ENCODE measurements at regions not wholly inside any gene's neighbourhood (a gene's known extent, or its start where the extent isn't known, plus 50 kb on each side); places are given as distances from the start of the nearest gene placed in this dataset.

GRCh38 chr15:96243701-96244100, 86.8 kb upstream of the NR2F2 start:
- no peak for DNase-seq (ENCODE audit: extremely low read depth in 1 of 2, low read depth in 1 of 2)

DNA sequence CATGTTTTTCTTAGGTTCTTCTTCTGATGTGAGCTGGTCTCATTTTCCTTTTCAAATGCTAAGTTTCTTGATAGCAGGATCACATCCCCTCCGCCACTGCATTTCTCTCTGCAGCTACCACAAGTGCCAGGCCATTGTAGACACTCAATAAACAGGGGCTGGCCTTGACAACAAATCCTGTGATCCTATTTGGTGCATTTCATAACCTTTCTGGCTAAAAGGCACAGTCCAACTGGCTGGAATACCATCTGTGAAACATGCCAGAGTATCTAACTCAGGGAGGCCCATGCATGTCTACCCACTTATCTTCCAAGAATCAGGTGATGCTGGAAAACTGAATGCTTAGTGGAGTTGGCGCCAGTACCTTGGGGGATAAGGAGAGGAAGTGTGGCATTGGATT, 85.2 kb upstream of the NR2F2 start:
- no peak for DNase-seq (ENCODE audit: extremely low read depth in 1 of 2, low read depth in 1 of 2)

- no peak for DNase-seq (ENCODE audit: extremely low read depth in 1 of 2, low read depth in 1 of 2)
Measured at GRCh38 chr15:96246057-96246456, 84.4 kb upstream of the NR2F2 start.

GRCh38 chr15:96247621-96248305, 82.7 kb upstream of the NR2F2 start:
- no peak for DNase-seq (ENCODE audit: extremely low read depth in 1 of 2, low read depth in 1 of 2)

DNA sequence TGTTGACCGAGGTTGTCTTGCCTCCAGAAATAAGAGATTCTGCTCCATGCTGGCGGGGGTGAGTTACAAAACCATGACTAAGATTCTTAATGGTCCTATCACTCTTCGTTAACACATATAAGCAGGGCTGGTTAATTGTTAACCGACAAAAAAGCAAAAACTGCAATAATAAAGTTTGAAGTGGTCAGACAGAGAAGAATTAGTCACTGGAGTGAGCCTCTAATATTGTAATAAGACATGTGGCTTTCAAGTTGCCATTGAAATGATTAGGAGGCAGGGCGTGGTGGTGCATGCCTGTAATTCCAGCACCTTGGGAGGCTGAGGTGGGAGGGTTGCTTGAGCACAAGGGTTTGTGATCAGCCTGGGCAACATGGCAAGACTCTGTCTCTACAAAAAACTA, 78.4 kb upstream of the NR2F2 start:
- DNase-seq (ENCODE audit: extremely low read depth in 1 of 2, low read depth in 1 of 2) = no peak

- no peak for DNase-seq (ENCODE audit: extremely low read depth in 1 of 2, low read depth in 1 of 2)
Measured at GRCh38 chr15:96253006-96253747, 77.3 kb upstream of the NR2F2 start.

DNA sequence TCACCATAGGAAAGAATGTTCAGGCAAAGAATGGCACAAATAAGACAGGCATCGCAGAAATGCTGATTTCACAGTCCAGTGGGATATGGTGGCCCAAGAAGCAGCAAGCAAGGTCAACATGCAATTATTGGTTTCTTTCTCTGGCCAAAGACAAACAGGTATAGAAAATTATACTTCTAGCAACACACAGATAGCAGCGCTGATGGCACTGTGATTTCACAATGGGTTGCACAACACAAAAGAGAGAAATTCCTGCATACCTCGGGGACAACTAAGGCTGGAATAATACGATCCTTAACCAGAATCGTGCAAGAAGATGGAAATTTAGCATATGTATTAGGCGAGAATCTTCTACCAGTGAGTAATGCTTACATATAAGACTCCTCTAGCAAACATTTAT, 76.3 kb upstream of the NR2F2 start:
- DNase-seq (ENCODE audit: extremely low read depth in 1 of 2, low read depth in 1 of 2) = no peak

GRCh38 chr15:96255599-96255998, 74.9 kb upstream of the NR2F2 start:
- no peak for DNase-seq (ENCODE audit: extremely low read depth in 1 of 2, low read depth in 1 of 2)

DNA sequence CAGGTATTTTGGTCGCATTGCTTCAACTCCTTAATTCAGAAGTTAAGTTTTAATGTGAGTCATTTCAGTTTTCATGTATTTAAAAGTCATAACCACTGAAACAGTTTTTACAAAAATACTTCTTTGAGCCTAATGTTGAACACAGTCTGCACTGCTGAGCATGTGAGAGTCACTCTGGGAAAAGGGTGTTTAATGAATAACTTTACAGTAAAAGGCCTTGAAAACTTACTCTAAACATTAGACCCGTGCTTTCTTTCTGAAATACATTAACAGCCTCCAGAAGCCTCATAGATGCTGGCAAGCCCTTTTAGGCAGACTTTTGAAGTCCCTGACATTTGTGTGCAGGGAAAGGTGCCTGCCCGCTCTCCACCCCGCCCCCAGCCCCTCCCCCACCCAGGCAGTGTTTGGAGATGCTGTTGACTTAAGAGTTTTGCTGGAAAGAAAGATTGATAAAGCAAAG, 68.9 kb upstream of the NR2F2 start:
- DNase-seq (ENCODE audit: extremely low read depth in 1 of 2, low read depth in 1 of 2) = no peak

DNA sequence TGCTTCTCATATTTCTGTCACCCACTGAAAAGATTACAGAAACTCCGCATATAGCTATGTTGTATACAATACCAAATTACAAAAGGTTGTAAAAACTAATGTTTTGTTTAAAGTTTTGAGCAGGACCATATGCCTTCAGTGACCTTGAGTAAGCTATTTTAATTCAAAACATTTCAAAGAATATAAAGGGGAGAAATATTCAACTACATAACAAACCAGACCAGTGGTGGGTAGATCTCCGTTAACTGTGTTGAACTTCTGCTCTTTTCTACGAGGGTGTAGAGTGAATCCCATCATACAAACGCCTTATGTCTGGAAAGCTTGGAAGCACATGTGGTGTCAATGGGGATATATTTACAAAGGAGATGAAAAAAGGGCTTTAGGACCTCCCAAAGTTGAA, 68.4 kb upstream of the NR2F2 start:
- DNase-seq (ENCODE audit: extremely low read depth in 1 of 2, low read depth in 1 of 2) = no peak

DNA sequence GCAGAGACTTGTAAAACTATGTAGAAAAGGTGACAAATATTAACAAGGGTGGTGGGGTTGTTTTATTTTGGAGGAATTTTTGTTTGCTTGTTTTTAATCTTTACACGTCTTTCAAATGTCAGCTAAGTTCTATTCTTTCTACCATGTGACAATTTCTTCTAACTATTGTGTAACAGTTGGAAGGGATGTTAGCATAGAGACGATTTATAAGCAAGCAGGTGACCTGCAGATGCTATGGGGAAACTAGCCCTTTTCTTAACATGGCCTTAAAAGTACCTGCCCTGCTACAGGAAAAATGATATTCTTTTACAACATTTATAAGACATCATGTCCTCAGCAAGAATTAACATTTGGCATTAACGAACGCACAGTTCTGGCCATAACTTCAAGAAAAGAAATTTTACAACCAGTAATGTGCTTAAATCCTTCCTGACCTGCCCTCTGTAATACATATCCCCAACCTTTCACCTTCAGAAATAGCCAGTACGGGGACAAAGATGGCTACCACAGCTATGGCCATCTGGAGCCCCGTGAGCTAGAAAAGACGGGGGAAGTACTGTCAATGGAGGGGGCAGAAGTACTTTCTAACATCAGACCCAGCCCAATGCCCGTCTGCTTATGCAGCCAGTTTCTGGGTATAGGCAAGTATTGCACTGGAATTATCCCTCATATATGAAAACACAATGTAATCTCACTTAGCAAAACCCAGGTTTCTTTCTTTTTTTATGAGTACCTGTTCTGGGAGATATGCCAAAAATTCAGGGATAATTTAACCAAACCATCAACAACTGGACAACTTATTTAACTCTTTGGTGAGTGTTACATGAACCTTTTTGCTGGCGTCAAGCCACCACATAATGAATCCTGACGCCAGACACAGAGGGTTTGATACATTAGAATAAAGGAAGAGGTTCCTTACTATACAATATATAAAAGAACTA, 67.7 kb upstream of the NR2F2 start:
- DNase-seq (ENCODE audit: extremely low read depth in 1 of 2, low read depth in 1 of 2) = no peak

GRCh38 chr15:96264351-96264798, 66.1 kb upstream of the NR2F2 start:
- no peak for DNase-seq (ENCODE audit: extremely low read depth in 1 of 2, low read depth in 1 of 2)

- DNase-seq (ENCODE audit: extremely low read depth in 1 of 2, low read depth in 1 of 2) = no peak
Measured at GRCh38 chr15:96264801-96265515, 65.5 kb upstream of the NR2F2 start.

GRCh38 chr15:96266456-96266855, 64.0 kb upstream of the NR2F2 start:
- DNase-seq (ENCODE audit: extremely low read depth in 1 of 2, low read depth in 1 of 2) = no peak

- DNase-seq (ENCODE audit: extremely low read depth in 1 of 2, low read depth in 1 of 2) = no peak
Measured at GRCh38 chr15:96267463-96267862, 63.0 kb upstream of the NR2F2 start.

GRCh38 chr15:96268442-96269204, 61.9 kb upstream of the NR2F2 start:
- DNase-seq (ENCODE audit: extremely low read depth in 1 of 2, low read depth in 1 of 2) = no peak

DNA sequence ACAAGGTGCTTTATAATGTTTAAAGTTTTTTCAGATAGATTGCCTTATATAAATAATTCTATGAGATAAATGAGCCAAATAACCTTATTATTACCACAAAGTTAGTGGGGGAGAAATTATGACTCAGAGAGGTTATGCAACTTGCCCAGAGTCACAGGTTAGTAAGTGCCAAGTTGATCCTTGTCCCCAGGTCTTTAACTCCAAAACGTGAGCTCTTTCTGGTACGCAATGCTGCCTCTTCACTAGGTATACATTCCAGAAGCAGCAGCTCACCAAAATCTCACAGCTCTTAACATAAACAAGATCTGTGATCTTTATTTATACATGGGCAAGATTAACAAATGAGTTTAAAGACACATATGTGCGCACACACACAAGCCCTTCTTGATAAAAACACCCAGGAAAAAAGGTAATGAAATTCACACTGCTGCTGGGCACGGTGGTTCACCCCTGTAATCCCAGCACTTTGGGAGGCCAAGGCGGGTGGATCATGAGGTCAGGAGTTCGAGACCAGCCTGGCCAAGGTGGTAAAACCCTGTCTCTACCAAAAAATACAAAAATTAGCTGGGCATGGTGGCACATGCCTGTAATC, 59.8 kb upstream of the NR2F2 start:
- DNase-seq (ENCODE audit: extremely low read depth in 1 of 2, low read depth in 1 of 2) = no peak

DNA sequence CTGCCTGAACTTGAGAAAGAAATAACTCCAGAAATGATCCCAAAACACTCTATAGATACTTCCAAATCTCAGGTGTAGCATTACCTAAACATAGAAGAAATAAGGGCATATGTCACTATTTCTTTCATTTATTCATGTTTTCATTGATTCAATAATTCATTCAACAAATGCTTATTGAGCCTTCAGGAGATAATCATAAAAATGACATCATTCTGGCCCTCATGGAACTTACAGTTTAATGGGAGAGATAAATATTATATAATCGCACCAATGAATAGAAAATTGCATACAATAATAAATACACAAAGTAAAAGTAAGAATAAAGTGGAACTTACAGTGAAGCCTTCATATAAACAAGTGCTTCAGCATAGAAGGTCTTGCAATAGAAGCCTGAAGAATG, 58.1 kb upstream of the NR2F2 start:
- no peak for DNase-seq (ENCODE audit: extremely low read depth in 1 of 2, low read depth in 1 of 2)

DNA sequence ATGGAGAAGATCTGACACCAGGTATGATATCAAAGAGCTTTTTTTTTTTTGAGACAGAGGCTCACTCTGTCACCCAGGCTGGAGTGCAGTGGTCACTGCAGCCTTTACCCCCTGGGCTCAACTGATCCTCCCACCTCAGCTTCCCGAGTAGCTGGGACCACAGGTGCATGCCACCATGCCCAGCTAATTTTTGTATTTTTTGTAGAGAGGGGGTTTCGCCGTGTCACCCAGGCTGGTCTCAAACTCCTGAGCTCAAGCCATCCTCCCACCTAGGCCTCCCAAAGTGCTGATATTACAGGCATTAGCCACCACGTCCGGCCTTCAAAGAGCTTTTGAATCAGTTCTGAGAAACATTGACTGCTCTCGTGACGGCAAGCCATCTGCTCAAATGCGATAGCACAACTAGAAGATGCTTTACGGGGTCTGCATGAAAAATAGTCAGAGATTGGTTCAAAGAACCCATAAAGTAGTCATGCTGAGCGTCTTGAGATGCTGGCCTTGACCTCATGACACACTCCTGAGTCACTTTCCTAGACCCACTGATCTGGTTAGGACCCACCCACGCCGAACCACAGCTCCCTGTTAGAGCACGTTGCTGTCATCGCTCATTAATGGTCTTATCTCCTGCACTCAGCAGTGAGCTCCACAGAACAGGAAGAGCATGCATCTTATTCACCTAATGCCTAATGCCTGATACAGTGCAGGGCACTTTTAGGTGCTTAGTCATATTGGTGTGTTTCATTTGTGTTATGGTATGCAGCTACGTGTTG, 57.0 kb upstream of the NR2F2 start:
- DNase-seq (ENCODE audit: extremely low read depth in 1 of 2, low read depth in 1 of 2) = peak; percentile 24 to 32
